GM19395 (cell line): ENCODE measurements at regions not wholly inside any gene's neighbourhood (a gene's known extent, or its start where the extent isn't known, plus 50 kb on each side); places are given as distances from the start of the nearest gene placed in this dataset.
"Not testable (repeated sequence)": the region's sequence is repeated elsewhere in the genome, so short reads cannot be mapped to it uniquely, and the experiment has no call there.

Experiments
- ATAC-seq: cut with Tn5 transposase; IDR thresholded peaks from one replicate; pipeline ENCODE4 v1.9.1; 2021; ENCODE audit warnings: mild to moderate bottlenecking, moderate library complexity; ENCODE audit not compliant: unreplicated experiment

DNA sequence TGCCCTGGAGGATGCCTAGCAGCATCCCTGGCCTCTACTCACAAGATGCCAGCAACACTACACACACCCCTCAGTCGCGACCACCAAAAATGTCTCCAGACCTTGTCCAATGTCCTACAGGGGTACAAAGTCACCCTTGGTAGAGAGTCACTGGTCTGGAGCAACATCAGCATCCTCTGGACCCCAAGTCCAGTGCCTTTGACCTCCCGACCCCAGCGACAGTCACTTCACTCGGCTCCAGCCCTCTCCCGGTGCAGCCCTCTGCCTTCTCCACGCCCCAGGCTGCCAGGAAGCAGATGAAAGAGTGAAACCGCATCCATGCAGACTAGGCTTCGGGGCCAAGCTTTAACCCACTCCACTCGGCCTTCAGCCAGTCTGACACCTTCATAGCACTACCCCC is 92.0 kb upstream of the SRSF6 start:
- ATAC-seq: no peak

DNA sequence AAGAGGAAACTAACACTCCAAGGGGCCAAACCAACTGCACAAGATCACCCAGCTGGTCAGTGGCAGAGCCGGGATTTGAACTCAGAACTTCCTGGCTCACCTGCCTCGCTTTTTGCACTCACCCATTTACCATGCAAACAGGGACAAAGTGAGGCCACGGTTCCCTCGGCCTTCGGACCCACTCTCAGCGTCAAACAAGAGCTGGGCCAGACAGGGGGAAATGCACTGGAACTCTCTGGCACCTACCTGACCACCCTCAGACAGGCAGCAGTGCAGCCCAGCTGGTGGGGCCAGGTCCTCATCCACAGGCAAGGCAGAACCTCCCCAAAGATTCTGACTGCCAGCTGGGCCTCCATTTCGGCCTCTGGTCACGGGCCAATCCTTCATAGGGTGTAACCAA is 93.7 kb upstream of the SRSF6 start:
- ATAC-seq: no peak

DNA sequence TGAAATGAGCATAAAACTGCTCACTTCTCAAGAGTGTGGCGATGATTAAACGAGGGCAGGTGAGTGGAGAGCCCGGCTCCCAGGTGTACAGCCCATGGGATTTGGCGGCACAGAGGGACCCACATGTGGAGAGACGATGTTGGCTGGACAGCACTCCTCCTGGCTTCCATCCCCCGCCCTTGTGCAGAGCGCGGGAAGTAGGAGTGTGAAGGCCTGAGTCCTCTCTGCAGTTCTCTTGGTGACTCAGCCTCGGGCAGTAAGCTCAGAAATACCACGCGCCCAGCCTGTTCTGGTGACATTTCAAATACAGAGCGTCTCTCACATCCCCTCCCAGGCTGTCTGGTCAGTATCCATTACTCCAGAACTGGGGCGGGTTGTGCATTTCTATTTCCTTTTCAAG is 94.2 kb upstream of the SRSF6 start:
- no peak for ATAC-seq

DNA sequence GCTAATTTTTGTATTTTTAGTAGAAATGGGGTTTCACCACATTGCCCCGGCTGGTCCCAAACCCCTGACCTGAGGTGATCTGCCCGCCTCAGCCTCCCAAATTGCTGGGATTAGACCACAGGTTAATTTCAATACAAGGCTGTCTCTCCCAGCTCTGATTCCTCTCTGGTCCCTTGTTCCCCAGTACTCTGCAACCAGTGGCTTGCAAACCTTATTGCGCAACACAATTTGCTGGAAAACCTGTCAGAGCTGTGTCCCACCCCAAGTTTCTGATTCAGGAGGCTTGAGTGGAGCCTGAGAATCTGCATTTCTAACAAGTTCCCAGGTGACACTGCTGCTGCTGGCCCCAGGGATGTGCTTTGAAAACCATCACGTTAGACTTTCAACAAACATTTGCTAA is 96.2 kb upstream of the SRSF6 start:
- no peak for ATAC-seq

DNA sequence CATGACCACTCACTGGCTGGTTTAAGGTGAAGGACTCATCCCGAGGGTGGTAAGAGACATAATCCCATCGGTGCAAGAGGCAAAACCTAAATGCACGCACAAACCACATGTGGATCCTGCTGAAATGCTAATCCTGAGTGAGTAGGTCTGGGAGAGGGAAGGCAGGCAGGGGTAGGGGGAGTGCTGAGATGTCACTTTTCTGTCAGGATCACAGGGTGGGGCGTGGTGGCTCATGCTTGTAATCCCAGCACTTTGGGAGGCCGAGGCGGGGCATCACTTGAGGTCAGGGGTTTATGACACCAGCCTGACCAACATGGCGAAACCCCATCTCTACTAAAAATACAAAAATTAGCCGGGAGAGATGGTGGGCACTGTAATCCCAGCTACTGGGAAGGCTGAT is 97.7 kb upstream of the SRSF6 start:
- no peak for ATAC-seq

DNA sequence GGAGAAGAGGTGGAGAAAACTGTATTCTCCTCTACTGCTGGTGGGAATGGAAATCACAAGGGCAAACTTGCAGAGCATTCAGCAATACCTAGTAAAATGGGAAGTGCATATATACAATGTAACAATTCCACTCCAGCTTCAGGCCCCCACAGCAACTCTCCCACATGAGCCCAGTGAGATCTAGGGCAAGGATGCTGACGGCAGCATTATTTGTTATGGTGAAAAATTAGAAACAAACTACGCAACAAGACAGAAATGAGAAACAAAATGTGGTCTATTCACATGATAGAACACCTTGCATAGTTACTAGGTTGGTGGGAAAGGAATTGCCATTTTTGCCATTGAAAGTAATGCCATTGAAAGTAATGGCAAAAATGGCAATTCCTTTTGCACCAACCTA is 98.9 kb upstream of the SRSF6 start:
- ATAC-seq: no peak

DNA sequence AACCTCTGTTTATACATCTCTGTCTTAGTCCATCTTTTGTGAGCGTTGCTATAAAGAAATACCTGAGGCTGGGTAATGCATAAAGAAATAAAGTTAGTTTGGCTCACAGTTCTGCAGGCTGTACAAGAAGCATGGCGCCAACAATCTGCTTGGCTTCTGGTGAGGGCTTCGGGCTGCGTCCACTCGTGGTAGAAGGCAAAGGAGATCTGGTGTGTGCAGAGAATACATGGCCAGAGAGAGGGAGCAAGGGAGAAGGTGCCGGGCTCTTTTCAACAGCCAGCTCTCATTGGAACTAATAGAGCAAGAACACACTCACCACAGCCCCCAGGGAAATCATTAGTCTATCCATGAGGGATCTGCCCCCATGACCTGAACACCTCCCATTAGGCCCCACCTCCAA is 100.3 kb upstream of the SRSF6 start:
- no peak for ATAC-seq

DNA sequence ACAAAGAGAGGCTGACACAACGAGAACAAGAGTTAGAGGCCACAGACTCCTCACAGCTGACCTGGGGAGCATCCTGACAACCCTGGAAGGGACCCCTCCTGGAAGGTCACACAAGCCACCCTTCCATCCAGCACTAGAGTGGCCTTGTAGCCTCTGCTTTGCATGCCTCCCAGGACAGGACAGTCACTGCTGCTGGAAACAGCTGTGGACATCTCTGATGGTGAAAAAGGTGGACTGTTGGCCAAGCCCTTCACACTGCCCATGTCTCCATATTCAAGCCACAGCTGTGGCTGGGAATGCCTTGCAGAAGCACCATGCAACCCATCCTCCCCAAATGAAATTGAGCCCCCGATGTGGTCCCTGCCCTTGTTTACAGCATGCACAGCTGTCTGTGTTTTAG is 102.1 kb upstream of the SRSF6 start:
- no peak for ATAC-seq

DNA sequence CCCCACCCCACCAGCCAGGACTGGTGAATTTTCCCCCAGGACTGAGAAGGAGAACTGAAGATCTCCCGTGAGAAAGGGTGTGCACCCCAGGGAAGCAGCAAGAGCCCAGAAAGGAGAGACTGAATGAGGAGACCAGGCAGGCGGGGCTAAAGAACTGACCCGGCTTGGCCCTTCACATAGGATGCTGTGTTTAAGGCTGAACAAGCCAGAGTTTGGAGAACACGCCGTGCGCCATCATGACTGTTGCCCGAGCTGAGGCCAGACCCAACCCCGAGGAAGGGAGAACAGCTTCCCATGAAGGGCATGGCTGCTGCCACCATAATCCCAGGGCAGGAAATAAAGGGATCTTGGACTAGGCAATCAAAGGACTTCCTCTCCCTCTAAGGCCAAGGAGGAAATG is 104.7 kb upstream of the SRSF6 start:
- no peak for ATAC-seq

DNA sequence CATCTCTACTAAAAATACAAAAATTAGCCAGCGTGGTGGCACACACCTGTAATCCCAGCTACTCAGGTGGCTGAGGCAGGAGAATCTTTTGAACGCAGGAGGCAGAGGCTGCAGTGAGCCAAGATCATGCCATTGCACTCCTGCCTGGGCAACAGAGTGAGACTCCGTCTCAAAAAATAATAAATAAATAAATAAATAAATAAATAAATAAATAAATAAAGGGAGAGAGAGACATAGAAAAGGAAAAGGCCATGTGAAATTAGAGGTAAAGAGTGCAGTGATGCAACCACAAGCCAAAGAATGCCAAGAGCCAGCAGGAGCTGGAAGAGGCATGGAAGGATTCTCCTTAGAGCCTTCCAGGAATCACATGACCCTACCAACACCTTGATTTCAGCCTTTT is 107.0 kb upstream of the SRSF6 start:
- not testable (repeated sequence) for ATAC-seq

DNA sequence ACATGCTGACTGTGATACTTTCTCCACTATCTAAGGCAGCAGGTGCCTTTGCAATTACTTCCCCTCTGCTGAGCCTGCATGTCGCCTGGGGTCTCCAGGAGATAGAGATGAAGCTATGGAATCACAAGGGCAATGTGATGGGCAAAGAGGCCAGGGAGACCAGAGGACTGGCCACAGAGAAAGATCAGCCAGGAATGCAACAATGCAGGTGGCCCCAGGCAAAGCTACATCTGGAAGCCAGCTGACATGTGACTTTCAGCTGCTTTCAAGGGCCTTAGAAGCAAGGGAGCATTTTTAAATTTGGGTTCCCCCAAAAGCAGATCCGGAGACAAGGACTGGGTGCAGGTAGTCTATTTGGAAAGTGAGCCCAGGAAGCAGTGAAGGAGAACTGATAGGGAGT is 107.9 kb upstream of the SRSF6 start:
- ATAC-seq: no peak

DNA sequence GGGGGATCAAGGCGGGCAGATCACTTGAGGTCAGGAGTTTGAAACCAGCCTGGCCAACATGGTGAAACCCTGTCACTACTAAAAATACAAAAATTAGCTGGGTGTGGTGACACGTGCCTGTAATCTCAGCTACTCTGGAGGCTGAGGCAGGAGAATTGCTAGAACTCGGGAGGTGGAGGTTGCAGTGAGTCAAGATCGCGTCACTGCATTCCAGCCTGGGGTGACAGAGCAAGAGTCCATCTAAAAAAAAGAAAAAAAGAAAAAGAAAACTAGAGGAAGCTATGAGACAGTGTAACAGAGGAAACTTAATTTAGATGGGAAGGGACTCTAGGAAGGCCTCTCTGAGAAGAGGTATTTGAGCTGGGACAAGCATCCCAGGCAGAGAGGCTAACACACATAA is 109.9 kb upstream of the SRSF6 start:
- not testable (repeated sequence) for ATAC-seq

DNA sequence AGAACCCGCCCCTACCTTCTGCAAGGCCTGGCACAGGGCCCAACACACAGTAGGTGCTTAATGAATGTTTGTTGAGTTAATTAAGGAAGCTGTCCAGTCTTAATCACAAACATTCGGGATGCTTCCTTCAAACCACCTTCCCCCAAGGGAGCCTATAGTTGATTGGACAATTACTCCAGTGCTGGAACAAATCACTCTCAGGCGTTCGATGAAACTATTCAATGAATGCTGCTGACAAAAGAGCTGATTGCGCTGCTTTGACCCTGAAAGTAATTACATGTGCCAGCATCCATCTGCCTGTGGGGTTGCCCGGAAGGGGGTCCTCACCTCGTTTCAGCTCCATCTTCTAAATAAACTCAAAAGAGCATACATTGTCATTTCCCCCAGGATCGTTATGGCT is 112.0 kb upstream of the SRSF6 start:
- no peak for ATAC-seq

DNA sequence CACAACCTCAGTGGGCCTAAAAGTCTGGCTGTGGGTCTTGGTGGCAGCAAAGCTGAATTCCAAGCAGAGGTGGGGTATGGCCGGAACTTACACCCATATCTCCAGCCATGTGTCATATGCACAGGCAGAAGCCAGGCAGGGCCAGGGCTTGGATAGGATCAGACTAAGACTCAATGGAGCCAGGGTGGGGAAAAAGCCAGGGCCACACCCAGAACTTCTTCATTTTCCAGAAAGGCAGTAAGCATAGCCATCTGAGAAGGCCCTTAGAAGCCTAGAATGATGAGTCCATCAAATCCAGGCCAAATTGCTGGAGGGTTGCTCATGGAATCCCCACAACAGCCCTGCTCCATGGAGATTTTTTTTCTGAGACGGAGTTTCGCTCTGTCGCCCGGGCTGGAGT is 116.2 kb upstream of the SRSF6 start:
- no peak for ATAC-seq

DNA sequence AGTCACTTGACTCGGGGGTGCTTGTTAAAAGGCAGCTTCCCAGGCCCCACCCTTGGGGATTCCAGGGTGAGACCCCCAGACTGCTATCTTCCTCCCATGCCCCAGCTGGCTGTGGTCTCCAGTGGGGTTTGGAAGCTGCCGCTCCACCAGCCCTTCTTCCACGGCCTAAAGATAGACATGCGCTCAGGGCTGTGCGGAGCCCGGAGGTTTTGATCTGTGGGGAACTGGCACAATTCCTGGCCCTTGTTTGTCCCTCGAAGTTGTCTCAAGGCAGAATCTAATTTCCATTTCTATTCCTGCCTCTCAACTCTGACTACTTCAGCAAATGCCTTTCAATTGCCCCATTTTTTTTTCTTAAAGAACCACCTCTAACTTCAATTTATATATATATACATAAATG is 120.7 kb upstream of the SRSF6 start:
- ATAC-seq: no peak

DNA sequence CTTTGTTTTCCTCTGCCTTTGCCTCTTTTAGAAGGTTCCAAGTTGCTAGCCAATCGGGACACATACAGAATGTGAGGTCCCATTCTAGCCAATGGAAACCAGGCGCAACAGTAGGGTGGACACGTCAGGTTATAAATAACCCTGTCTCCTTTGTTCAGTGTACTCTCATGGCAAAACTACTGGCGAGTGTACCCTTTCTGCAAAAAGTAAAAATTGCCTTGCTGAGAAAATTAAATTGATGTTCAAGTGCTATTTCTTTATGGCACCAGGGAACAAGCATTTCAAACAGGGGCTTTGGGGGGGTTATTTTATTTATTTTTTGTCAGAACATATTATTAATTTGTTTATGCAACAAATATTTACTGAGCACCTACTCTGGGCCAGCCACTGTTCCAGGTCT is 123.6 kb upstream of the SRSF6 start:
- ATAC-seq: no peak

DNA sequence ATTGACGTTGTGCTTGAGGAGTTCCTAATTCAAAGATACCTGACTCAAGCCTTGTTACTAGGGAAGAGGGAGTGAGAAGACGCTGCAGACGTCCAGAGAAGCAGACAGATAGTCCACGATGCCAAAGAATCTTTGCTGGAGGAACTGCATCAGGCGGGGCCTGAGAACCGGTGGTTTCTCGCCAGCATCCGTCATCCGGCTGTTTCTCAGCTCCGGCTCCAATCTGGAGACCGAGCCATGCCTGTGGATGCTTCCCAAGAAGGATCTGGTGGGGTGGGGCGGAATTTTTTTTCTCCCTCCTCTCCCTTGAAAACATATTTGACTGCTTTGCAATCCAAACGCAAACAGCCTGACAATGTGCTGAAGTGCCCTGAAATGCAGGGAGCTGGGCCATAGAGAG is 125.8 kb upstream of the SRSF6 start:
- no peak for ATAC-seq

DNA sequence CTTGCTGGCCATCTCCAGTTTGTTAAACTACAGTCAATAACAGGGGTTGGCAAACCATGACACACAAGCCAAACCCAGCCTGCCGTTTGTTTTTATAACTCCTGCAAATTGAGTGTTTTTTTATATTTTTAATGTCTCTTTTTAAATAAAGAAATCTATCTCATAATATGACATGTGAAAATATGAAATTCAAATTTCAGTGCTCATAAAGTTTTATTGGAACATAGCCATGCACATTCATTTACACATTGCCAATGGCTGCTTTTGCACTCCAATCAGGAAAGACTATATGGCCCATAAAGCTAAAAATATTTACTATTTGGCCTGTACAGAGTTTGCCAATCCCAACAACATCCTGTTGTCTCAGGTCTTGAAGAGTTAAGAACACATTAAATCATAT is 129.0 kb upstream of the SRSF6 start:
- ATAC-seq: no peak

DNA sequence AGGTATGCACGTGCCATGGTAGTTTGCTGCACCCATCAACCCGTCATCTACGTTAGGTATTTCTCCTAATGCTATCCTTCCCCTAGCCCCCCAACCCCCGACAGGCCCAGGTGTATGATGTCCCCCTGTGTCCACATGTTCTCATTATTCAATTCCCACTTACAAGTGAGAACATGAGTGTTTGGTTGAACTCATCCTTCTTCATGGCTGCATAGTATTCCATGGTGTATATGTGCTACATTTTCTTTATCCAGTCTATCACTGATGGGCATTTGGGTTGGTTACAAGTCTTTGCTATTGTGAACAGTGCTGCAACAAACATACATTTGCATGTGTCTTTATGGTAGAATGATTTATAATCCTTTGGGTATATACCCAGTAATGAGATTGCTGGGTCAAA is 130.5 kb upstream of the SRSF6 start:
- ATAC-seq: not testable (repeated sequence)

DNA sequence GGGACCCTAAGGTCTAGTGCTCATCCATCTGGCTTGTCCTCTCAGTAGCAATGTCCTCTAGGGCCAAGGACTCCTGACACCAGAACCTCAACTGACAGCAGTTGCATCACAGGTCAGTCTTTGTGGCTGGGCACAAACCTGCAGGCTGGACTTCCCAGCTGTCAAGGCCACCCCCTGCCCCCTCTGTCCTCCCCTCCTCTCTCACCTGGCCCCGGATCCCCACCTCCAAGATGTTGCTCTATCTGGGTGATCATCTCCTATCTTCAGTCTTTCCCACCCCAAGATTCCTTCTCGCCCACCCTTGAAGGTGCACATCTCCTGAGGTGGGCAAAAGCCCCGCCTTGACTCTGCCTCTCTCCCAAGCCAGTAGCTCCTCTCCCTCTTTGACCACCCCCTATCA is 131.8 kb upstream of the SRSF6 start:
- no peak for ATAC-seq

DNA sequence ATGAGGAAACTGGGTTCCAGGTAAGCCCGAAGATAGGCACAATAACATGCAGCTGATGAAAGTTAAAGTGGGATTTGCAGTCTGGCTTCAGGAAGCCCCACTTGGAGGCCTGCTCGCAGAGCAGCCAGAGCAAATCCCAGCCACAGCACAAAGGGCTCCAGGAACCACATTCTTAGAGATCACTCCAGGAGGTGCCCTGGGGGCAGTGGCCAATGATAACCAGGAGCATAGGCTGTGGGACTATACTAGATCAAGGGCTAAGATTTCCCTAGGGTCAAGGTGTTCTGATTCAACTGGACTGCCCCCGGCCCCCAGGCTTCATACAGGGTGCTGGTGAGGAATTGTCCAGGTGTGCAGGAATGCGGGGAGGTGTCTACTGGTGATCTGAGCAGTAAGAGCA is 133.9 kb upstream of the PTPRT start:
- no peak for ATAC-seq

DNA sequence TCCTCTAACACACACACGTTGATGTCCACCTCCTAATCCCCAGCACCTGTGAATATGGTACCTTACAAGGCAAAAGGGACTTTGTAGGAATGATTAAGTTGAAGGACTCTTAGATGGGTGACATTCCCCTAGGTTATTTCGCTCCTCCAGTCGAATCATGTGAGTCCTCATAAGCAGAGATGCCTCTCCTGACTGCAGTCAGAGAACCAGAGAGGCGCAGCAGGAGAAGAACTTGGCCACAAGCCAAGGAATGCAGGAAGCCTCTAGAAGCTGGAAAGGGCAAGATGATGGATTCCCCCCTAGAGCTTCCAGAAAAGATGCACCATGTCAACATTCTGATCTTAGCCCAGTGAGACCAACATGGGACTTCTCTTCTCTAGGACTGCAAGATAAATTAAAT is 133.1 kb upstream of the PTPRT start:
- ATAC-seq: no peak

DNA sequence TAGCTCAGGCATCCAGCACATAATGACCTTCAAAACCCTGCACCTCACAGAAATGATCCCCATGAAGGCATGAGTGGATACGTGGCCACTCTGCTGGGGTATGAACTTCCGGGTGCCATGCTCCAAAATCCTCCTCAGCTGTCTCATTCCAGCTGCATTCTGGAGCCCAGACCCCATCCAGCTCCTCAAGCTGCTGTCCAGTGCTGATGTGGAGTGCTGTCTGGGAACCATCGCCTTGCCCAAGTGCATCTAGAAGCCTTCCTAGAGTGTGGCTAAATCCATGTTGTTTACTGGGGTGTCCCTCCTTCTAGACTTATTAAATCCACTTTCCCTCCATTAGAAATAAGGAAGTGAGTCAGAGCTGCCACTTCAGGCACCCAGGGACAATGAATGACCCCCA is 130.8 kb upstream of the PTPRT start:
- no peak for ATAC-seq

DNA sequence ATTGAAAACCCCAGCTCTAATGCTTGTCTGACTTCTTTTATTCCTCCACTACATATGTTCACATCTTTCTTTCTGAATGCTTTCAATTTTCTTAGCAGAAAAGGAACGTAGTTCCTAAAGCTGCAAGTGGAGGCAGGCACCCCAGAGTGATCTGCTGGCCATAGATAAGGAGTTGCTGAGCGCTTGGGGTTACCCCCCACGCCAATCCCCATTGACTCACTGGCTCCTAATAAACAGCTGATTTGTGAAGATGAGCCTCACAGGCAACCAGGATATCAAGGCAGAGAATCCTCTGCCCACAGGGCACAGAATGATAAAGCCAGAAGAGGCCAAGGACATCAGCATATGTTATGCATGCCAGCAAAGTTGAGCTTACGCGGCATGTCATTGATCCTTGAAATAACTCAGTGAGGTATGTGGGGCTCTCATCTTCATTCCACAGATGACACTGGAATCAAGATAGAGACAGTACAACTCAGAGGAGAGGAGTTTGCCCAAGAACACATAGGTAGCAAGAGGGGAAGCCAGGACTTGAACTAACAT is 129.1 kb upstream of the PTPRT start:
- no peak for ATAC-seq
